ENCODE measurements at regions not wholly inside any gene's neighbourhood (a gene's known extent, or its start where the extent isn't known, plus 50 kb on each side); places are given as distances from the start of the nearest gene placed in this dataset.
A peak's percentile ranks its signal among the peaks of the same experiment; 100 is the strongest.

DNA sequence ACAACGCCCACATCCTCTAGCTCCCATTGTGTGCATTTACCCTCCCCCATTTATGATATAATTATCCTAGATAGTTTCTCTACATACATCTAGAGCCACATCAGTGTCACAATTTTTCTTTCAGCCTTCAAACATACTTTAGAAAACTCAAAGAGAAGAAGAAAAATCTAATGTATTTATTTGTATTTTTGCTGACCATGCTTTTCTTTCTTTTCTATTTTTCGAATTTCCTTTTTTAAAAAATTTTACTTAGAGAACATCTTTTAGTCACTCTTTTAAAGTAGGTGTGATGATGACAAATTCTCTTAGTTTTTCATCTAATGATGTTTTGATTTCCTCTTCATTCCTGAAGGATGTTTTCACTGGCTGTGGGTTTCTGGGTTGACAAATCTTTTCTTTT, 117.0 kb upstream of the CHL1 start:
- no peak for FAIRE-seq
- BruUV-seq (replicated peaks), result no TSS peak
- H4K20me1 ChIP-seq (replicated peaks; ENCODE audit: control insufficient read depth, insufficient read depth, low read length), result no peaks in the 10 kb centered on the region

GRCh38 chr3:82508-82907, 114.1 kb upstream of the CHL1 start:
- ChIA-PET CTCF (ENCODE audit: low intra/inter-chr PET ratio) (no interaction called here), POLR2A (no interaction called here)
- no peak for FAIRE-seq
- no peaks in the 10 kb centered on the region for H3K4me1 ChIP-seq (replicated peaks in 1 of 2; ENCODE audit: control insufficient read depth in 2 of 2, insufficient read depth in 2 of 2, low read length in 2 of 2)
- H4K20me1 ChIP-seq (replicated peaks; ENCODE audit: control insufficient read depth, insufficient read depth, low read length), result no peaks in the 10 kb centered on the region
- H3K4me2 ChIP-seq (ENCODE audit: insufficient read depth, low read length), result no peak overlapping the region
- DNase-seq (ENCODE audit: extremely low read depth in 1 of 4, low spot score in 3 of 4), result no peak
- in situ Hi-C loops (cut with MboI), result no loop called here
- H3K36me3 ChIP-seq (ENCODE audit: control insufficient read depth, insufficient read depth, low read length), result no peaks in the 10 kb centered on the region
- 0% methylated on average over 2 of the region's 2 CpGs for WGBS (ENCODE audit: insufficient coverage, low coverage, missing lambda C conversion rate)
- H3K79me2 ChIP-seq (ENCODE audit: control insufficient read depth, insufficient read depth, low read length), result no peaks in the 10 kb centered on the region
- TF ChIP-seq ZBTB1 (CRISPR knock-in tag; IDR thresholded peaks at IDR 0.05; ENCODE audit: borderline replicate concordance, low read depth), result no peak
- TF ChIP-seq ZNF232 (CRISPR knock-in tag; IDR thresholded peaks at IDR 0.05), result no peak
- TF ChIP-seq POU5F1 (IDR thresholded peaks at IDR 0.05; ENCODE audit: borderline replicate concordance, low read depth, low read length, partially characterized antibody), result no peak
- no TSS peak for BruUV-seq (replicated peaks)
- H2AFZ ChIP-seq (ENCODE audit: low read depth, low read length), result no peak overlapping the region
- intact Hi-C loops (cut with micrococcal nuclease), result no loop called here
- no peak overlapping the region for H3K9ac ChIP-seq (ENCODE audit: insufficient read depth in 1 of 2, low read depth in 2 of 2, low read length in 2 of 2)
- no peaks in the 10 kb centered on the region for H3K9me1 ChIP-seq (ENCODE audit: control insufficient read depth, insufficient read depth, low read length)
- no peaks in the 10 kb centered on the region for H3K27me3 ChIP-seq (ENCODE audit: control insufficient read depth in 2 of 2, insufficient read depth in 2 of 2, low read length in 2 of 2)
- no peak overlapping the region for H3K27ac ChIP-seq (ENCODE audit: extremely low read depth, low read depth, low read length)
- no peak overlapping the region for H3K4me3 ChIP-seq
- no peak for ATAC-seq
- peaks cover 3% of the 10 kb centered on the region; the same call in 1 of the 2 replicates for H3K9me3 ChIP-seq (replicated peaks; ENCODE audit: control insufficient read depth, insufficient read depth, low read depth, low read length)

More for the DNA sequence above, 117.0 kb upstream of the CHL1 start:
- H3K27ac ChIP-seq (ENCODE audit: extremely low read depth, low read depth, low read length), result no peak overlapping the region
- no peak overlapping the region for H3K4me2 ChIP-seq (ENCODE audit: insufficient read depth, low read length)
- no peak overlapping the region for H2AFZ ChIP-seq (ENCODE audit: low read depth, low read length)
- H3K9ac ChIP-seq (ENCODE audit: insufficient read depth in 1 of 2, low read depth in 2 of 2, low read length in 2 of 2), result no peak overlapping the region
- H3K36me3 ChIP-seq (ENCODE audit: control insufficient read depth, insufficient read depth, low read length), result no peaks in the 10 kb centered on the region
- ATAC-seq, result no peak
- H3K27me3 ChIP-seq (ENCODE audit: control insufficient read depth in 2 of 2, insufficient read depth in 2 of 2, low read length in 2 of 2), result no peaks in the 10 kb centered on the region
- H3K9me3 ChIP-seq (replicated peaks; ENCODE audit: control insufficient read depth, insufficient read depth, low read depth, low read length), result peaks cover 3% of the 10 kb centered on the region; the same call in 1 of the 2 replicates
- H3K4me1 ChIP-seq (replicated peaks in 1 of 2; ENCODE audit: control insufficient read depth in 2 of 2, insufficient read depth in 2 of 2, low read length in 2 of 2), result no peaks in the 10 kb centered on the region
- no peaks in the 10 kb centered on the region for H3K79me2 ChIP-seq (ENCODE audit: control insufficient read depth, insufficient read depth, low read length)
- in situ Hi-C loops (cut with MboI), result no loop called here
- ChIA-PET POLR2A (no interaction called here), CTCF (ENCODE audit: low intra/inter-chr PET ratio) (no interaction called here)
- no peak for DNase-seq (ENCODE audit: extremely low read depth in 1 of 4, low spot score in 3 of 4)
- TF ChIP-seq DDX20 (tag; IDR thresholded peaks at IDR 0.05; ENCODE audit: low read depth) (no peak), C11orf30 (IDR thresholded peaks at IDR 0.05; ENCODE audit: low read depth) (peak; percentile 77; the same call in 1 of the 2 replicates), MAFG (tag; conservative IDR thresholded peaks at IDR 0.05) (peak; percentile 82), MAFF (IDR thresholded peaks at IDR 0.05; ENCODE audit: low read length) (peak; percentile 78), MAFK (IDR thresholded peaks at IDR 0.05; ENCODE audit: low read length) (peak; percentile 82), ZNF316 (IDR thresholded peaks at IDR 0.05) (peak; percentile 92), ZNF41 (CRISPR knock-in tag; conservative IDR thresholded peaks at IDR 0.05) (no peak)
- intact Hi-C loops (cut with micrococcal nuclease), result no loop called here
- no peak overlapping the region for H3K4me3 ChIP-seq
- 0% methylated on average over 2 of the region's 2 CpGs for WGBS (ENCODE audit: insufficient coverage, low coverage, missing lambda C conversion rate)
- no peaks in the 10 kb centered on the region for H3K9me1 ChIP-seq (ENCODE audit: control insufficient read depth, insufficient read depth, low read length)

Data from K562 (cell line).